GM23338 (cell line): ENCODE measurements at regions not wholly inside any gene's neighbourhood (a gene's known extent, or its start where the extent isn't known, plus 50 kb on each side); places are given as distances from the start of the nearest gene placed in this dataset.

Source experiments
- CREB1 ChIP-seq: fragments of 250-450 bp; sonication (Bioruptor Pico); IDR thresholded peaks from 2 replicates; pipeline ENCODE4 v1.5.0; 2020; ENCODE audit warnings: low read depth, mild to moderate bottlenecking, moderate library complexity
- CTCF ChIP-seq, 2 experiments: fragments of 200-600 bp in 1 of 2; sonication (generic) in 1 of 2; conservative IDR thresholded peaks; 2 replicates each; pipeline versions ENCODE4 v1.5.1 to v1.6.1; 2016 to 2017; ENCODE audit warnings: antibody characterized with exemption in 2 of 2, low read depth in 2 of 2, mild to moderate bottlenecking in 2 of 2, moderate library complexity in 1 of 2
- EZH2phosphoT487 ChIP-seq: fragments of 200-600 bp; sonication (generic); IDR thresholded peaks from one replicate; pipeline ENCODE4 v1.8.1; 2018; ENCODE audit warnings: antibody characterized with exemption; ENCODE audit not compliant: unreplicated experiment

GRCh38 chr3:102883515-102883914 is 448.7 kb downstream of the ZPLD1 start:
- TF ChIP-seq CREB1 (CRISPR knock-in tag) (no peak), CTCF (conservative IDR thresholded peaks at IDR 0.05; ENCODE audit: low read depth in 2 of 2) (no peak), EZH2phosphoT487 (no peak)
